22Rv1 (cell line): ENCODE measurements at regions not wholly inside any gene's neighbourhood (a gene's known extent, or its start where the extent isn't known, plus 50 kb on each side); places are given as distances from the start of the nearest gene placed in this dataset.

ENCODE experiments used
- CTCF ChIP-seq: fragments of 450-650 bp; IDR thresholded peaks from 2 replicates; pipeline ENCODE4 v1.5.1; 2017; ENCODE audit warnings: mild to moderate bottlenecking
- ZFX ChIP-seq: fragments of 450-650 bp; IDR thresholded peaks from 2 replicates; pipeline ENCODE4 v1.6.1; 2017; ENCODE audit warnings: antibody characterized with exemption, borderline replicate concordance

DNA sequence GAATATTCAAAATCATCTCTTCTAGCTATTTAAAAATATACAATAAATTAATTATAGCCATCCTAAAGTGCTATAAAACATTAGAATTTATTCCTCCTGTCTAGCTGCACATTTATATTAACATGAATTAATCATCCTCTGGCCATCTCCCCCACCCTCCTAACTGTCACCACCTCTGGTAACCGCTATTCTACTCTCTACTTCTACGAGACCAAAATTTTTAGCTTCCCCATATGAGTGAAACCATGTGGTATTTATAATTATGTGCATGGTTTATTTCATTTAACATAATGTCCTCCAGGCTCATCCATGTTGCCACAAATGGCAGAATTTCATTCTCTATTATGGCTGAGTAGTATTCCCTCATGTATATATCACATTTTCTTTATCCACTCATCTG lies 265.2 kb downstream of the COG6 start:
- TF ChIP-seq CTCF (no peak), ZFX (no peak)
